ENCODE measurements at regions not wholly inside any gene's neighbourhood (a gene's known extent, or its start where the extent isn't known, plus 50 kb on each side); places are given as distances from the start of the nearest gene placed in this dataset.

DNA sequence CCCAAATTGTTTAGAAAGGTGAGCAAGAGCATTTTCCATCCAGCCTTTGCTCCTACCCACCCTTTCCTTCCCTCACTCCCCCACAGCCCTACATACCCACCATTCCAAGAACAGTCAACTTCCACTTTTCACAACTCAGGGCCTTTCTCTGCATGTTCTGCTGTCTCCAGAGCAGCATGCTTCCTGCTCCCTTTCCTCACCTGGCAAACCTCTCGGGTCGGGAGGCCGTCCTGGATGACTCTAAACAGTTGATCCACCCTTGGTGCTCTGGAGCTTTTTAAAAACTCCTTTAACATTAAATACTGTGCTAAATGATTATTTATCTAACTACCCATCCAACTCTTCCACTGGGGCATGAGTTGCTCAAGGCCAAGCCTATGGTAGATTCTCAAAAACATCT lies 200.6 kb downstream of the SETD4 start:
- TF ChIP-seq EP300 (IDR thresholded peaks at IDR 0.05) (no peak), POLR2A (IDR thresholded peaks at IDR 0.05) (no peak)

All from upper lobe of left lung (tissue), 4 donors.